K562 (cell line): ENCODE measurements at regions not wholly inside any gene's neighbourhood (a gene's known extent, or its start where the extent isn't known, plus 50 kb on each side); places are given as distances from the start of the nearest gene placed in this dataset.

Experiments
- ARID1B ChIP-seq: fragments of 450-650 bp; IDR thresholded peaks from 2 replicates; pipeline ENCODE4 v1.6.1; 2016; ENCODE audit warnings: antibody characterized with exemption, mild to moderate bottlenecking, inconsistent platforms
- CEBPB ChIP-seq: fragments of 450-650 bp; IDR thresholded peaks from 2 replicates; pipeline ENCODE4 v1.6.1; 2016; ENCODE audit warnings: missing genetic modification characterization, missing compliant biosample characterization
- ERF ChIP-seq: fragments of 450-650 bp; formaldehyde crosslinking; IDR thresholded peaks from 2 replicates; pipeline ENCODE4 v1.4.0; 2020; ENCODE audit warnings: mild to moderate bottlenecking, mixed read lengths
- MTA2 ChIP-seq: fragments of 450-650 bp; IDR thresholded peaks from 2 replicates; pipeline ENCODE4 v1.6.1; 2016; ENCODE audit warnings: low read depth
- NFXL1 ChIP-seq: fragments of 450-650 bp; formaldehyde crosslinking; IDR thresholded peaks from 2 replicates; pipeline ENCODE4 v1.4.0; 2021; ENCODE audit warnings: mild to moderate bottlenecking
- PHB2 ChIP-seq: fragments of 450-650 bp; IDR thresholded peaks from 2 replicates; pipeline ENCODE4 v1.6.1; 2017; ENCODE audit warnings: low read depth
- PTTG1 ChIP-seq: fragments of 450-650 bp; IDR thresholded peaks from 2 replicates; pipeline ENCODE4 v1.6.1; 2016; ENCODE audit warnings: low read depth, mild to moderate bottlenecking, missing genetic modification characterization, missing compliant biosample characterization
- SMARCB1 ChIP-seq: IDR thresholded peaks from 2 replicates; pipeline ENCODE4 v1.6.1; 2011; ENCODE audit warnings: improper control_type of control experiment, low read depth; ENCODE audit not compliant: insufficient read length
- TEAD4 ChIP-seq, 2 experiments: sonication (generic) in 1 of 2; formaldehyde crosslinking in 1 of 2; IDR thresholded peaks; 2 replicates each; pipeline versions ENCODE4 v1.6.1 to v1.8.0; 2012 to 2022; ENCODE audit warnings: borderline replicate concordance in 1 of 2, inconsistent platforms in 1 of 2, low read length in 1 of 2, mild to moderate bottlenecking in 1 of 2, missing genetic modification reagents in 1 of 2
- ZNF121 ChIP-seq: sonication (generic); formaldehyde crosslinking; conservative IDR thresholded peaks from 2 replicates; pipeline ENCODE4 v1.8.0; 2022; ENCODE audit warnings: missing genetic modification reagents
- ZNF57 ChIP-seq: fragments of 450-650 bp; formaldehyde crosslinking; IDR thresholded peaks from 2 replicates; pipeline ENCODE4 v1.4.0; 2020; ENCODE audit warnings: mild to moderate bottlenecking, moderate library complexity
- TF ChIP-seq, protein P1 (sequence below), 2 experiments: fragments of 450-650 bp; IDR thresholded peaks; 2 replicates each; pipeline ENCODE4 v1.6.1; 2016; ENCODE audit warnings: mild to moderate bottlenecking in 2 of 2, borderline replicate concordance in 1 of 2, low read depth in 1 of 2, moderate library complexity in 1 of 2
- TF ChIP-seq, protein P2 (sequence below), 2 experiments: fragments of 200-800 bp in 1 of 2; sonication (Bioruptor generic) in 1 of 2; sonication (generic) in 1 of 2; formaldehyde crosslinking in 1 of 2; IDR thresholded peaks in 1 of 2; conservative IDR thresholded peaks in 1 of 2; 2 replicates each; pipeline versions ENCODE4 v1.5.0 to v1.6.1; 2016 to 2020; ENCODE audit warnings: missing compliant biosample characterization in 1 of 2, missing genetic modification characterization in 1 of 2, missing genetic modification reagents in 1 of 2
- TF ChIP-seq, protein P3 (sequence below), 2 experiments: fragments of 450-650 bp in 1 of 2; sonication (generic) in 1 of 2; formaldehyde crosslinking in 1 of 2; IDR thresholded peaks in 1 of 2; conservative IDR thresholded peaks in 1 of 2; 2 replicates each; pipeline versions ENCODE4 v1.6.1 to v1.8.1; 2016 to 2023; ENCODE audit warnings: mild to moderate bottlenecking in 2 of 2, moderate library complexity in 2 of 2, inconsistent platforms in 1 of 2, missing genetic modification reagents in 1 of 2
- TF ChIP-seq, protein P4 (sequence below): fragments of 250-450 bp; sonication (Bioruptor Pico); IDR thresholded peaks from 2 replicates; pipeline ENCODE4 v1.4.0; 2020; ENCODE audit warnings: mild to moderate bottlenecking

DNA sequence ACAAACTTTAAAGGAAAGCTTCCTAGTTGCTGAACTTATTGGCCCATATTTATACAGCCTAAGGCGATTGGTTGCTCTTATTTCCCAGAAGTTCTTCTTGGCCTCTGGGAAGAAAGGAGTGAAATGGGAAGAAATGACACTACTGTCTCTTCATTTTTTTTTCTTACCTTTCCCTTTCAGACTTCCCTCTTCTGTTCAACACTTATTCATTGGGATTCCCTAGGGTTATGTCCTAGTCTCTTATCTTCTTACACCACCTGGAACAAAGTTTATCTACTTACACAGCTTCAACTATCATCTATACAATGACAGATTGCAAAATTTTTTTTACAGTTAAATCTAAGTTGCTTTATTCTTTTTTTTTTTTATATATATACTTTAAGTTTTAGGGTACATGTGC, 68.0 kb downstream of the SNX12 start (continued):
- TF ChIP-seq, protein P1, sequence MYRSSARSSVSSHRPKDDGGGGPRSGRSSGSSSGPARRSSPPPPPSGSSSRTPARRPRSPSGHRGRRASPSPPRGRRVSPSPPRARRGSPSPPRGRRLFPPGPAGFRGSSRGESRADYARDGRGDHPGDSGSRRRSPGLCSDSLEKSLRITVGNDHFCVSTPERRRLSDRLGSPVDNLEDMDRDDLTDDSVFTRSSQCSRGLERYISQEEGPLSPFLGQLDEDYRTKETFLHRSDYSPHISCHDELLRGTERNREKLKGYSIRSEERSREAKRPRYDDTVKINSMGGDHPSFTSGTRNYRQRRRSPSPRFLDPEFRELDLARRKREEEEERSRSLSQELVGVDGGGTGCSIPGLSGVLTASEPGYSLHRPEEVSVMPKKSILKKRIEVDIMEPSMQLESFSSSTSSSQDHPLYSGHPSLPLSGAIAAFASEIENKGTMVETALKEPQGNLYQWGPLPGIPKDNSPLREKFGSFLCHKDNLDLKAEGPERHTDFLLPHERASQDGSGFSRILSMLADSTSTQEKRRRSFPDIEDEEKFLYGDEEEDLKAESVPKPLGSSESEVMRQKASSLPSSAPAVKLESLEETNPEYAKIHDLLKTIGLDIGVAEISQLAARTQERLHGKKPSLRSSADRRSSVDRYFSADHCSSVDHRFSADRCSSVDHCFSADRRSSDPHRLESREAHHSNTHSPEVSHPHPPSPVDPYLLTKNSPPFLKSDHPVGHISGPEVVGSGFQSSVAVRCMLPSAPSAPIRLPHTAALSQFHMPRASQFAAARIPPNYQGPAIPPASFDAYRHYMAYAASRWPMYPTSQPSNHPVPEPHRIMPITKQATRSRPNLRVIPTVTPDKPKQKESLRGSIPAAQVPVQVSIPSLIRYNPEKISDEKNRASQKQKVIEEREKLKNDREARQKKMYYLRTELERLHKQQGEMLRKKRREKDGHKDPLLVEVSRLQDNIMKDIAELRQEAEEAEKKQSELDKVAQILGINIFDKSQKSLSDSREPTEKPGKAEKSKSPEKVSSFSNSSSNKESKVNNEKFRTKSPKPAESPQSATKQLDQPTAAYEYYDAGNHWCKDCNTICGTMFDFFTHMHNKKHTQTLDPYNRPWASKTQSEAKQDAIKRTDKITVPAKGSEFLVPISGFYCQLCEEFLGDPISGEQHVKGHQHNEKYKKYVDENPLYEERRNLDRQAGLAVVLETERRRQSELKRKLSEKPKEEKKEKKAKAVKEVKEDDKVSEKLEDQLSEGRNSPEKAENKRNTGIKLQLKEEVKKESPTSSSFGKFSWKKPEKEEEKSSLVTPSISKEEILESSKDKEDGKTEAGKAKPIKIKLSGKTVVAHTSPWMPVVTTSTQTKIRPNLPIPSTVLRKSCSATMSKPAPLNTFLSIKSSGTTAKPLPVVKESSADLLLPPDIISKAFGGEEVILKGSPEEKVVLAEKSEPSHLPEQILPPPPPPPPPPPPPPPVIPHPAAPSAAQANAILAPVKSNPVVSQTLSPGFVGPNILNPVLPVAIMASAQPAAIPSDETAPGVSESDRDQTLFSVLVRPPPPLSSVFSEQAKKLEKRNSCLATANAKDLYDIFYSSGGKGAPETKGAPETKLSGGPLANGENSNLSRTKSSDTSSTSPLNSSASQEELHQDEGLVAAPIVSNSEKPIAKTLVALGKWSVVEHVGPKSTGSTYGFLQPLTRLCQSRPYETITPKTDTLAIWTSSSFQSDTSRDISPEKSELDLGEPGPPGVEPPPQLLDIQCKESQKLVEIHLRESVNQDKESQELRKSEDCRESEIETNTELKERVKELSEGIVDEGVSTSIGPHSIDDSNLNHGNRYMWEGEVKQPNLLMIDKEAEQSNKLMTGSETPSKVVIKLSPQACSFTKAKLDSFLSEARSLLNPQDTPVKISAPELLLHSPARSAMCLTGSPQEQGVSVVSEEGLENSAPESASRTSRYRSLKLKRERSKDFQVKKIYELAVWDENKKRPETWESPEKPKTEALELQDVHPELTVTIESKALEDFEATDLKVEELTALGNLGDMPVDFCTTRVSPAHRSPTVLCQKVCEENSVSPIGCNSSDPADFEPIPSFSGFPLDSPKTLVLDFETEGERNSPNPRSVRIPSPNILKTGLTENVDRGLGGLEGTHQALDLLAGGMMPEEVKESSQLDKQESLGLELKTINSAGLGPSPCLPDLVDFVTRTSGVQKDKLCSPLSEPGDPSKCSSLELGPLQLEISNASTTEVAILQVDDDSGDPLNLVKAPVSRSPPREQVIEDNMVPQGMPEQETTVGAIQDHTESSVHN (IDR thresholded peaks at IDR 0.05; ENCODE audit: borderline replicate concordance in 1 of 2, low read depth in 1 of 2), result no peak
- no peak for TF ChIP-seq PHB2
- TF ChIP-seq ZNF121 (CRISPR knock-in tag), result no peak
- no peak for TF ChIP-seq CEBPB (tag)
- peak; percentile 89 for TF ChIP-seq MTA2
- no peak for TF ChIP-seq ERF (CRISPR knock-in tag)
- TF ChIP-seq SMARCB1, result no peak
- peak; percentile 94 for TF ChIP-seq ARID1B
- TF ChIP-seq, protein P2, sequence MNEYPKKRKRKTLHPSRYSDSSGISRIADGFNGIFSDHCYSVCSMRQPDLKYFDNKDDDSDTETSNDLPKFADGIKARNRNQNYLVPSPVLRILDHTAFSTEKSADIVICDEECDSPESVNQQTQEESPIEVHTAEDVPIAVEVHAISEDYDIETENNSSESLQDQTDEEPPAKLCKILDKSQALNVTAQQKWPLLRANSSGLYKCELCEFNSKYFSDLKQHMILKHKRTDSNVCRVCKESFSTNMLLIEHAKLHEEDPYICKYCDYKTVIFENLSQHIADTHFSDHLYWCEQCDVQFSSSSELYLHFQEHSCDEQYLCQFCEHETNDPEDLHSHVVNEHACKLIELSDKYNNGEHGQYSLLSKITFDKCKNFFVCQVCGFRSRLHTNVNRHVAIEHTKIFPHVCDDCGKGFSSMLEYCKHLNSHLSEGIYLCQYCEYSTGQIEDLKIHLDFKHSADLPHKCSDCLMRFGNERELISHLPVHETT (CRISPR knock-in tag; conservative IDR thresholded peaks at IDR 0.05 in 1 of 2, IDR thresholded peaks at IDR 0.05 in 1 of 2), result no peak
- TF ChIP-seq, protein P3, sequence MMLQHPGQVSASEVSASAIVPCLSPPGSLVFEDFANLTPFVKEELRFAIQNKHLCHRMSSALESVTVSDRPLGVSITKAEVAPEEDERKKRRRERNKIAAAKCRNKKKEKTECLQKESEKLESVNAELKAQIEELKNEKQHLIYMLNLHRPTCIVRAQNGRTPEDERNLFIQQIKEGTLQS (IDR thresholded peaks at IDR 0.05), result no peak
- TF ChIP-seq, protein P3 (CRISPR knock-in tag; conservative IDR thresholded peaks at IDR 0.05), result no peak
- TF ChIP-seq TEAD4 (IDR thresholded peaks at IDR 0.05; ENCODE audit: low read length), result peak; percentile 89
- no peak for TF ChIP-seq TEAD4 (CRISPR knock-in tag; IDR thresholded peaks at IDR 0.05; ENCODE audit: borderline replicate concordance)
- no peak for TF ChIP-seq ZNF57 (CRISPR knock-in tag)
- no peak for TF ChIP-seq NFXL1
- TF ChIP-seq, protein P4, sequence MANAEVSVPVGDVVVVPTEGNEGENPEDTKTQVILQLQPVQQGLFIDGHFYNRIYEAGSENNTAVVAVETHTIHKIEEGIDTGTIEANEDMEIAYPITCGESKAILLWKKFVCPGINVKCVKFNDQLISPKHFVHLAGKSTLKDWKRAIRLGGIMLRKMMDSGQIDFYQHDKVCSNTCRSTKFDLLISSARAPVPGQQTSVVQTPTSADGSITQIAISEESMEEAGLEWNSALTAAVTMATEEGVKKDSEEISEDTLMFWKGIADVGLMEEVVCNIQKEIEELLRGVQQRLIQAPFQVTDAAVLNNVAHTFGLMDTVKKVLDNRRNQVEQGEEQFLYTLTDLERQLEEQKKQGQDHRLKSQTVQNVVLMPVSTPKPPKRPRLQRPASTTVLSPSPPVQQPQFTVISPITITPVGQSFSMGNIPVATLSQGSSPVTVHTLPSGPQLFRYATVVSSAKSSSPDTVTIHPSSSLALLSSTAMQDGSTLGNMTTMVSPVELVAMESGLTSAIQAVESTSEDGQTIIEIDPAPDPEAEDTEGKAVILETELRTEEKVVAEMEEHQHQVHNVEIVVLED (CRISPR knock-in tag), result no peak
- no peak for TF ChIP-seq PTTG1
